ENCODE measurements at regions not wholly inside any gene's neighbourhood (a gene's known extent, or its start where the extent isn't known, plus 50 kb on each side); places are given as distances from the start of the nearest gene placed in this dataset.

DNA sequence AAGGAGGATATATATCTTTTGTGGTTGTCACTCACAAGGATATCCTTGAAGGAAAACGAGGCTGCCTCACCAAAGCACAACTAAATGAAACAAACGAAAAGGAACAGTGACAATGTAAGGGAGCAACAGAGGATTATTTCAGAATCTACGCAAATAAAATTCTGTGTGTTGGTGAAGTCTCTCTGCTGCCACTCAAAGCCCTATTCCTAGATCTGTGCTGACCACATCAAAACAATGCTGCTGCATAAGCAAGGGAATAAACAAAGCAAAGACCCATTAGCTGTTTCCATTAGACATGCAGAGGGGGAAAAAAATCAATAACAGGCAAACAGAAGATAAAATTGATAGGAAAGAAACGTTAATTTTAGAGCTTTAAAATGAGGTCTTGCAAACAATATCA is 204.4 kb downstream of the MZT1 start:
- H3K9me3 Mint-ChIP-seq, result peaks cover 13% of the 10 kb centered on the region
- no peak overlapping the region for H3K4me3 Mint-ChIP-seq
- H3K27ac Mint-ChIP-seq, result no peak overlapping the region

GRCh38 chr13:72521940-72522661 is 205.3 kb downstream of the MZT1 start:
- Mint-ChIP-seq H3K4me1 (peaks cover 9% of the 10 kb centered on the region), H3K27ac (no peak overlapping the region), H3K4me3 (no peak overlapping the region), H3K27me3 (ENCODE audit: insufficient read depth, low read depth) (peaks cover 29% of the 10 kb centered on the region), H3K9me3 (peaks cover 8% of the 10 kb centered on the region), H3K36me3 (peaks cover 4% of the 10 kb centered on the region)
- Histone ChIP-seq H2AFZ (replicated peaks) (no peak overlapping the region), H3K4me1 (peaks cover 20% of the 10 kb centered on the region), H4K20me1 (ENCODE audit: low read depth) (no peaks in the 10 kb centered on the region), H3K27me3 (peaks cover 38% of the 10 kb centered on the region), H3K9ac (no peak overlapping the region), H3K27ac (no peak overlapping the region), H3K4me3 (no peak overlapping the region), H3F3A (ENCODE audit: low read depth) (peaks cover 3% of the 10 kb centered on the region), H3K36me3 (no peaks in the 10 kb centered on the region), H3K4me2 (no peak overlapping the region), H3K79me2 (ENCODE audit: low read depth) (no peaks in the 10 kb centered on the region), H3K9me3 (ENCODE audit: low read depth) (no peaks in the 10 kb centered on the region)
- TF ChIP-seq EZH2 (IDR thresholded peaks at IDR 0.05) (no peak), EZH2phosphoT487 (IDR thresholded peaks at IDR 0.05) (no peak)
- TF ChIP-seq, protein P1, sequence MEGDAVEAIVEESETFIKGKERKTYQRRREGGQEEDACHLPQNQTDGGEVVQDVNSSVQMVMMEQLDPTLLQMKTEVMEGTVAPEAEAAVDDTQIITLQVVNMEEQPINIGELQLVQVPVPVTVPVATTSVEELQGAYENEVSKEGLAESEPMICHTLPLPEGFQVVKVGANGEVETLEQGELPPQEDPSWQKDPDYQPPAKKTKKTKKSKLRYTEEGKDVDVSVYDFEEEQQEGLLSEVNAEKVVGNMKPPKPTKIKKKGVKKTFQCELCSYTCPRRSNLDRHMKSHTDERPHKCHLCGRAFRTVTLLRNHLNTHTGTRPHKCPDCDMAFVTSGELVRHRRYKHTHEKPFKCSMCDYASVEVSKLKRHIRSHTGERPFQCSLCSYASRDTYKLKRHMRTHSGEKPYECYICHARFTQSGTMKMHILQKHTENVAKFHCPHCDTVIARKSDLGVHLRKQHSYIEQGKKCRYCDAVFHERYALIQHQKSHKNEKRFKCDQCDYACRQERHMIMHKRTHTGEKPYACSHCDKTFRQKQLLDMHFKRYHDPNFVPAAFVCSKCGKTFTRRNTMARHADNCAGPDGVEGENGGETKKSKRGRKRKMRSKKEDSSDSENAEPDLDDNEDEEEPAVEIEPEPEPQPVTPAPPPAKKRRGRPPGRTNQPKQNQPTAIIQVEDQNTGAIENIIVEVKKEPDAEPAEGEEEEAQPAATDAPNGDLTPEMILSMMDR (IDR thresholded peaks at IDR 0.05), result no peak
- DNase-seq (ENCODE audit: low spot score), result no peak

More for the DNA sequence above, 204.4 kb downstream of the MZT1 start:
- no peaks in the 10 kb centered on the region for H3K79me2 ChIP-seq (ENCODE audit: low read depth)
- peaks cover 9% of the 10 kb centered on the region for H3K4me1 Mint-ChIP-seq
- peaks cover 13% of the 10 kb centered on the region for H3F3A ChIP-seq (ENCODE audit: low read depth)
- no peak overlapping the region for H3K9ac ChIP-seq
- H3K4me3 ChIP-seq, result no peak overlapping the region
- H2AFZ ChIP-seq (replicated peaks), result no peak overlapping the region
- no peak overlapping the region for H3K4me2 ChIP-seq
- no peaks in the 10 kb centered on the region for H3K36me3 ChIP-seq
- H3K4me1 ChIP-seq, result peaks cover 20% of the 10 kb centered on the region
- H3K27me3 ChIP-seq, result peaks cover 48% of the 10 kb centered on the region
- H3K9me3 ChIP-seq (ENCODE audit: low read depth), result no peaks in the 10 kb centered on the region
- TF ChIP-seq EZH2phosphoT487 (IDR thresholded peaks at IDR 0.05), result no peak
- DNase-seq (ENCODE audit: low spot score), result no peak
- H3K27ac ChIP-seq, result no peak overlapping the region
- H3K36me3 Mint-ChIP-seq, result peaks cover 6% of the 10 kb centered on the region
- no peaks in the 10 kb centered on the region for H4K20me1 ChIP-seq (ENCODE audit: low read depth)
- H3K27me3 Mint-ChIP-seq (ENCODE audit: insufficient read depth, low read depth), result peaks cover 34% of the 10 kb centered on the region

- no peak for DNase-seq (ENCODE audit: low spot score)
- H3K27me3 ChIP-seq, result no peaks in the 10 kb centered on the region
- peaks cover 31% of the 10 kb centered on the region for H3K4me1 Mint-ChIP-seq
- H3K27me3 Mint-ChIP-seq (ENCODE audit: insufficient read depth, low read depth), result peaks cover 3% of the 10 kb centered on the region
- H3F3A ChIP-seq (ENCODE audit: low read depth), result no peaks in the 10 kb centered on the region
- peaks cover 2% of the 10 kb centered on the region for H3K36me3 Mint-ChIP-seq
- TF ChIP-seq EZH2 (IDR thresholded peaks at IDR 0.05), result no peak
- TF ChIP-seq, protein P1 (IDR thresholded peaks at IDR 0.05), result no peak
- TF ChIP-seq EZH2phosphoT487 (IDR thresholded peaks at IDR 0.05), result no peak
- no peaks in the 10 kb centered on the region for H3K79me2 ChIP-seq (ENCODE audit: low read depth)
- H2AFZ ChIP-seq (replicated peaks), result no peak overlapping the region
- no peaks in the 10 kb centered on the region for H3K9me3 ChIP-seq (ENCODE audit: low read depth)
- H3K27ac Mint-ChIP-seq, result no peak overlapping the region
- no peaks in the 10 kb centered on the region for H4K20me1 ChIP-seq (ENCODE audit: low read depth)
- no peaks in the 10 kb centered on the region for H3K9me3 Mint-ChIP-seq
- H3K4me2 ChIP-seq, result no peak overlapping the region
- H3K9ac ChIP-seq, result no peak overlapping the region
- H3K4me3 ChIP-seq, result no peak overlapping the region
- no peak overlapping the region for H3K4me3 Mint-ChIP-seq
- peaks cover 14% of the 10 kb centered on the region for H3K4me1 ChIP-seq
- no peaks in the 10 kb centered on the region for H3K36me3 ChIP-seq
- H3K27ac ChIP-seq, result no peak overlapping the region
Measured at GRCh38 chr13:72514146-72514545, 213.3 kb downstream of the MZT1 start.

GRCh38 chr13:72508392-72508791 is 219.0 kb downstream of the MZT1 start:
- Histone ChIP-seq H3K79me2 (ENCODE audit: low read depth) (no peaks in the 10 kb centered on the region), H3K4me1 (peaks cover 11% of the 10 kb centered on the region), H3K27ac (no peak overlapping the region), H3K9ac (no peak overlapping the region), H3K4me2 (no peak overlapping the region), H3K36me3 (no peaks in the 10 kb centered on the region), H3K4me3 (no peak overlapping the region), H3K27me3 (no peaks in the 10 kb centered on the region), H3K9me3 (ENCODE audit: low read depth) (no peaks in the 10 kb centered on the region), H3F3A (ENCODE audit: low read depth) (no peaks in the 10 kb centered on the region), H4K20me1 (ENCODE audit: low read depth) (no peaks in the 10 kb centered on the region), H2AFZ (replicated peaks) (no peak overlapping the region)
- Mint-ChIP-seq H3K9me3 (no peaks in the 10 kb centered on the region), H3K27ac (no peak overlapping the region), H3K4me3 (no peak overlapping the region), H3K4me1 (peaks cover 46% of the 10 kb centered on the region), H3K36me3 (no peaks in the 10 kb centered on the region), H3K27me3 (ENCODE audit: insufficient read depth, low read depth) (peaks cover 2% of the 10 kb centered on the region)
- TF ChIP-seq, protein P1 (IDR thresholded peaks at IDR 0.05), result no peak
- TF ChIP-seq EZH2phosphoT487 (IDR thresholded peaks at IDR 0.05), result no peak
- no peak for TF ChIP-seq EZH2 (IDR thresholded peaks at IDR 0.05)
- DNase-seq (ENCODE audit: low spot score), result no peak
